Dedifferentiated amniotic fluid mesenchymal stem cell (primary cell): ENCODE measurements at regions not wholly inside any gene's neighbourhood (a gene's known extent, or its start where the extent isn't known, plus 50 kb on each side); places are given as distances from the start of the nearest gene placed in this dataset.

Experiments
- DNase-seq: peaks from one replicate; pipeline ENCODE4 v3.0.0-alpha.2; 2016; ENCODE audit errors: extremely low spot score

DNA sequence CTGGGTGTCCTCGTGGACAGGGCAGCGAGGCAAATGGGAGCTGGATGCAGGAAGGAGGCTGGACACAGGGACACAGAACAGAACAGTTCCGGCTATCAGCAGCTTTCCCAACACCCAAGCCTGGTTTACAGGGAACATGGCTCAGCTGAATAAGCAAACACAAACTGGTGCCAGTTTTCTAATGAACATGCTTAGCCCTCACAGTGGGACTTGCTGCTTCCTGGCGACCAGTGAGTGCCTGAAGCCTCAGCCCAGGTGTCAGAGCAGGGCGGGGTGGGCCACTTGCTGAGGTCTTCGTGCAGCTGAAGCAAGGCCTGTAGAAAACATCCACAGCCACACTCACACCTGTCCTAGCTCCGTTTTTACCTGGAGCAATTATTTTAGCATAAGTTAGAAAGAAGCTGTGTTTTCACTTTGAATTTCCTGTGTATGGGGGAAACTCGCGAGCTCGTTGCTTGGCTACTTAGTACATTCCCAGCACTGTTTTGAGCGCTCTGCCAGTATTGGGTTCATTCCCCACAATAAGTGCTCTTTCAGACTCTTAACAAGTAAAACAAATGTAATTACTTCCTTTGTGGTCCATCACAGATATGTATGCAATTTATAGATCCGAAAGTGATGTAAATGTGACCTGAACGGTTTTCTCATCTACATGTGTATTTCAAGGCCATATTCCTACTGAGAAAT, 261.2 kb upstream of the SHH start:
- no peak for DNase-seq

DNA sequence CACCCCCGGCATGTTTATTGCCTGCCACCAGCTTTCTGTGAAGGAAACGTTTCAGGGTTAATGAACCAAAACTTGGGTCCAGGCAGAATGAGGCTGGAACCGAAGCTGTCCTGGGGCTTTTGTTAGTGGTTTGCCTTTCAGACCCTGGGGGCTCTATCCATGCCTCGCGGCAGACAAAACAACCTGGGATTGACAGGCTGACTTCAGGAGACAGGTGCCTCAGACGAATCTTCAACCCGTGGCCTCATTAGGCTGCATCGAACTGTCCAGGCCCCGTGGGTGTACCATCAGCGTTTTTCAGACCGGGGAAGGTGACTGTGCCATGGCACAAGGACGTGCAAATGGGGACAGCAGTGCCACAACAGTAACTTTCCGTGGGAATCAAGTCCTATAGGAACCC, 259.3 kb upstream of the SHH start:
- no peak for DNase-seq

DNA sequence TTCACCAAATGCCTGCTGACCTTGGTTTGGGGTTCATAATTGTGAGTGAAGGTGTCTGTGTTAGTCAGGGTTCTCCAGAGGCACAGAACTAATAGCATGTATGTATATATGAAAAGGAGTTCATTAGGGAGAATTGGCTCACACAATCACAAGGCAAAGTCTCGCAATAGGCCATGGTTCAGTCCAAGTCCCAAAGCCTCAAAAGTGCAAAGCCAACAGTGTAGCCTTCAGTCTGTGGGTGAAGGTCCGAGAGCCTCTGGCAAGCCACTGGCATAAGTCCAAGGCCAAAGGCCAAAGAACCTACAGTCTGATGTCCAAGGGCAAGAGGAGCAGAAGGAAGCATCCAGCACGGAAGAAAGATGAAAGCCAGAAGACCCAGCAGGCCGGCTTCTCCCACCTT, 257.6 kb upstream of the SHH start:
- DNase-seq = no peak

- DNase-seq = no peak
These were observed 254.9 kb upstream of the SHH start for GRCh38 chr7:156067156-156067555.

DNA sequence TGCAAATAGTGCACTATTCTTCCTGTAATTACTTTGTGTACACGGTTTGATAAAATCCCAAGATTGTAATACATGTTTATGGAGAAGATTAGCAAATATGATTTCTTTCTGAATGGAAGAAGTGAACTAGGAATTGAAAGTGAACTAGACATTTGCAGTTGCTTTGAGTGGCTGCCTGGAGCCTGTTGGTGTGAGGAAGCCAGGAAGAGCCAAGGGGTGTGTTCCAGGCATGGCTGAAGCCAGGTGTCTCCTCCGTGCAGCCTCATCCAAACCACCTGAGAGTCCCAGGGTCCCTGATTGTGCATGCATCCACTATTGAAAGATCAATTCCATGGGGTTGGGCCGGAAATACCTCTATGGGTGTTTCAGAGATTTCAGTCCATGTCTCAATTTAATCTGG, 253.1 kb upstream of the SHH start:
- DNase-seq = no peak

GRCh38 chr7:156064971-156065386, 252.7 kb upstream of the SHH start:
- no peak for DNase-seq

DNA sequence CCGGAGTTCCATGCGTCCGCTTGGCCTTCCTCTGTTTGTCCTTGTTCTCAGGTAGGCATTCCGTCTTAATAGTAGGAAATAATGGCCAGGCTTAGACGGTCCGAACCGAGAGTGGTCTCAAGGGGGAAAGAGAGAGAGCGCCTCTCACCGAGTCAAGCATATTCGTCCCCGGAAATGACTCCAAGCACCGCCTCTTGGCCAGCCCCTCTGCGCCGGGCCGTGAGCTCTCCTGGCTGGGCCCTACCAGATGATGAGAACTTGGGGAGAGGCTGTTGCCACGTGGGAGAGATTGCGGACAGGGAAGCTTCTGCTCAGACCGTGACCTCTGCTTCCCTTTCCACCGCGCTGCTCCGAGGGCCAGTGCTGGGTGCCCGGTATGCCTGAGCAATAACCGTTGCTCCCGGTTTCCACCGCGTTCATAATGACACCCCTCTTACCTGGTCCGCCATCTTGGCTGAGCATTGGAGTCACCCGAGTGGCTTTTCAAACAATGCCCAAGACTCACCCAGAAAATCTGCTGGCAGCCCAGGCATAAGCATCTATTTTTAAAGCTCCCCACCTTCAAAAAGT, 251.1 kb upstream of the SHH start:
- DNase-seq = no peak

- DNase-seq = no peak
These were observed 250.0 kb upstream of the SHH start for GRCh38 chr7:156062286-156062685.

GRCh38 chr7:156061689-156062255, 249.5 kb upstream of the SHH start:
- DNase-seq = no peak

- no peak for DNase-seq
These were observed 248.7 kb upstream of the SHH start for GRCh38 chr7:156060925-156061324.

DNA sequence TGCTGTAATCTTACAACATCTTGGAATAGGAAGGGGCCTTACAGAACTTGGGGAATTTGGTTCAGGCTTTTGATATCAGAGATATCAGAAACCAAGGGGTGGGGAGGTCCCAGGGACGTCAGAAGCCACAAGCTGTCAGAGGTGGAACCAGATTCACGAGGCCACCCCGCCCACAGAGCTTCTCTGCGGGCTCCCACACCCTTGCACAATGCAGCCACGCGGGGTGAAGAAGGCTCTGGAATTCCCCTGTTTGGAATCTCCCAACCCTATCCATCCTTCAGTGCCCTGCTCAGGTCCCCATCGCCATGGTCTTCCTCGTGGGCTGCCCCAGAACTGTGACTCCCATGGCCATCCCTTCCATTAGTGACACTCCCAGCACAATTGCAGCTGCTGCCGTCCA, 247.1 kb upstream of the SHH start:
- DNase-seq = no peak

DNA sequence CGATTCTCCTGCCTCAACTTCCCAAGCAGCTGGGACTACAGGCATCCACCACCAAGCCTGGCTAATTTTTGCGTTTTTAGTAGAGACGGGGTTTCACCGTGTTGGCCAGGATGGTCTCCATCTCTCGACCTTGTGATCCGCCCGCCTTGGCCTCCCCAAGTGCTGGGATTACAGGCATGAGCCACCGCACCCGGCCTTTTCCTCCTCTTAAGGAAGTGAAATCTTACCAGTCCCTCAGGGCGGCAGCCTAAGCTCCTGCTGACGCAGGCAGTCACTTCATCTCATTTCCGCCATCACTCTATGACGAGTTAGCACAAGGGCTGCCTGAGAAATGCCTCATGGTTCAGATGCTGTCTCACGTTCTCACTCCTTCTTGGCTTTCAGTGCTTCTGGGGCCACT, 246.0 kb upstream of the SHH start:
- no peak for DNase-seq

GRCh38 chr7:156056534-156056933, 244.3 kb upstream of the SHH start:
- DNase-seq = no peak

GRCh38 chr7:156055206-156055822, 243.1 kb upstream of the SHH start:
- no peak for DNase-seq

GRCh38 chr7:156051884-156052283, 239.6 kb upstream of the SHH start:
- DNase-seq = no peak

DNA sequence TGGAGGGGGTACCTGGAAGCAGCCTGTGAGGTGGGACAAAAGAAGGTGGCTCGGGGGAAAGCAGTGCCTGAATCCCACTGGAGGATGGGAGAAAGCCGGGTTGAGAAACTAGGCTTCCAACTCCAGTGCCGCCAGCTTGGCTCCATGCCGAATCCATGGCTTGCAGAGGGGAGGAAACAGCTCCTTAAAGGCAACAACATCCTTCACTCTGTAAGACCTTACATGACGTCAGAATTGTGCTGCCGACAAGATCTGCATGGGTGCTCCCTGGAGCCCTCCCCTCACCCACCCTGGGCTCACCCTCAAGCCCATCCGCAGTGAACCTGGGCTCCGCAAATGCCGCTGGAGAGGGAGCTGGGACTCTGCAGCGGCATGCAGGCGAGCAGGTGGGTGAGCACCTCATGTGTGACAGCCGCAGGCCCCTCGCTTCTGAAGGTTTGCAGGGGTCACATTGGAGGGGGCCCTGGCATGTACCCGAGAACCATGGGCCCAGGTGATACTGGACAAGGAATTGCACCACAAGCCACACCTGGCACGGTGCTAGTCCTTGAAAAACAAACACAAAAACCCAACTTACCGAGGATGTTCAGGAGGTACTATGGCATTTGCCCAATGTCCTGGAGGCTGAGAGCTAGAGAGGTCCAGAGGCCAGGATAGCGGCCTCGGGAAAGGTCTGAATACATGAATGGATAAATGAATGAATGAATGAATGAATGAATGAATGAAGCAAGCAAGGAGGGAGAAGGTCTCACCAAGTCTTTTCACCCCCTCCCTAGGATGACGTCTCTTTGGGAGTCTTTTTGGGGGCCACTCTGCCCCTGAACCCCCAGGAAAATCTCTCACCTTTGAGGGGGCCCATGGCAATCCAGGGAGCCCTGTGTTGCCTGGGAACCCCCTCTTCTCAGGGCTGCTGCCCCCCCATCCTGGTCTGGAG, 238.6 kb upstream of the SHH start:
- no peak for DNase-seq

DNA sequence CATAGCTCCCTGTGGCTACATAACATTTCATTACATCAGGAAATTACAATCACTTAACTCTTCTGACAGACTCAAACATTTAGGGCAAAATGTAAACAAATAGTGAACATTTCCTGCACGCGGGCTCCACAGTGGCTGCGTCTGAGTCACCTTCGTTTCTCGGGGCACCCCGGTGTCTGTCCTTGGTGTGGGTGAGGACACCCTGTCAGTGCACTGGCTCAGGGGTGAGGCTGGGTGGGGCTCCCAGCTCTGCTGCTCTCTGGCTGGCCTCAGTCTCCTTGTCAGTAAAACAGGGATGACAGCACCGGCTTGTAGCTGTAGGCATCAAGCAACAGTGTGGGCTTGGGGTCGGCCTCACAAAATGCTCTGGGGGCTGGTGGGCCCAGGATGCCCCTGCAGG, 237.1 kb upstream of the SHH start:
- DNase-seq = no peak

DNA sequence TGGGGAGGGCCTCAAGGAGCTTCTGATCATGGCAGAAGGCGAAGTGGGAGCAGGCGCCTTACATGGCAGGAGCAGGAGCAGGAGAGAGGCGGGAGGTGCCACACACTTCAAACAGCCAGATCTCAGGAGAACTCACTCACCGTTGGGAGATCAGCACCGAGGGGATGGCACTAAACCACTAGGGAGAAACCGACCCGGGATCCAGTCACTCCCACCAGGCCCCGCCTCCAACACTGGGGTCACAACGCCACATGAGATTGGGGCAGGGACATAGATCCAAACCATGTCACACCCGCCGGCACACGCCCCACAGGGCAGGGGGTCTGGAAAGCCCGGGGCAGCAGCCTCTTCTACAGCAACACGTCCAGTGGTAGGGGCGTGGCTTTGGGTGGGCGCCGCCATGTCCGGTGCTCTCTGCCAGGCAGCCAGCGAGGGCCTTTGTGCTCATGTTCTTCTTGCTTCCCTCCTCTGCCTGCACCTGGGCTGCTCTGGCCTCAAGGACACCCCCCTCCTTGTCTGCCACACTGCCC, 233.8 kb upstream of the SHH start:
- DNase-seq = no peak

GRCh38 chr7:156043416-156044178, 231.3 kb upstream of the SHH start:
- no peak for DNase-seq

DNA sequence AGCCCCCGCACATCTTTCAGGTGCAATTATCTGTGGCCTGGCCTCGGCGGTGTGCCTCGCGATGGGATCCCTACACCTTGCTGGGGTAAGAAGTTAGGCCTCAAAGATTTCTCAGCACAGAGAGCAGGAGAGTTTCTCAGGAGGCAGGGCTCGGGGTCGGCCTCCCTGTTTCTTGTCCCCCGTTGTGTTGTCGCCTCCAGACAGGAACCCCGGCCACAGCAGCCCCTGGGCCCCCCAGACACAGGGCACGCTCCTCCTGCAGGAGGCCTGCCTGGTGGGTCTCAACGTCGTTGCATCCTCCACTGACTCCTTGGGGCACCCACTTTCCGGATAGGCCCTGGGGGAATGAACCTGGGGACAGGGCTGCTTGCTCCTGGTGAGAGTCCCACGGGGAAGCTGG, 229.1 kb upstream of the SHH start:
- no peak for DNase-seq
